ENCODE measurements at regions not wholly inside any gene's neighbourhood (a gene's known extent, or its start where the extent isn't known, plus 50 kb on each side); places are given as distances from the start of the nearest gene placed in this dataset.
A peak's percentile ranks its signal among the peaks of the same experiment; 100 is the strongest.
"Not testable (repeated sequence)": the region's sequence is repeated elsewhere in the genome, so short reads cannot be mapped to it uniquely, and the experiment has no call there.

GRCh38 chr2:111661286-111661940, 222.6 kb downstream of the ANAPC1 start:
- DNase-seq: no peak

DNA sequence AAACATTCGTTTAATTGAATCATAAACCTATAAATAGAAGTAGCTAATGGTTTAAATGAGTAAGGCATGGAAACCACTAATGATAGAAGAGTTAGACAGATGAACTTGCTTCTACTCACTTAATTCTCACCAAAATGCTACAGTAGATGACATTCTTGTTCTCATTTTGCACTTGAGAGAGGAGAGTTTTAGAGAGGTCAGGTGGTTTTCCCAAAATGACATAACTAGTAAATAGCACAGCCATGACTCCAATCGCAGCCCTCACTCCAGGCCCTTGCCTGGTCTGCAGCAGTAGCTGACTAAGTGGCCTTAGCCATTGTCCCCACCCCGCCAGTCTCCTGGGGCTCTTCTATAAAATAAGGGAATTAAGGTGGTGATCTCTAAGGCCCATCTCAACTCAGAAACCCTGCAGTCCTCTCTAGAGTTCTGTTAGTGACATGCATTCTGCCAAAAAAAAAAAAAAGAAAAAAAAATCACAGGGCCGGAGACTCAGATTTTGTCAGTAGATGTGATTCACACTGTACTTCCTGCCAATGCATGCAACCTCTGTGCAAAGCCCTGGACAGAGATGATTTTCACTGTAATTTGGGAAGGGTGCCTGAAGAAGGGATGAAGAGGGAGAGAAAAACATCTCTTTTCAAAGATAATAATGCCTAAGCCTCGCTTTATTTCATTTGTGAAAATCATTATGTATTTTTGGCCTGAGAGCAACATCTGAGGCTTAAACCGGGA, 221.8 kb downstream of the ANAPC1 start:
- no peak for DNase-seq

- DNase-seq: no peak
Measured at GRCh38 chr2:111662771-111663470, 221.1 kb downstream of the ANAPC1 start.

- no peak for DNase-seq
Measured at GRCh38 chr2:111663471-111664274, 220.3 kb downstream of the ANAPC1 start.

- DNase-seq: no peak
Measured at GRCh38 chr2:111664275-111664850, 219.6 kb downstream of the ANAPC1 start.

GRCh38 chr2:111665011-111665410, 219.0 kb downstream of the ANAPC1 start:
- DNase-seq: no peak

- DNase-seq: no peak
Measured at GRCh38 chr2:111665551-111666116, 218.4 kb downstream of the ANAPC1 start.

- no peak for DNase-seq
Measured at GRCh38 chr2:111666160-111666559, 217.8 kb downstream of the ANAPC1 start.

- DNase-seq: no peak
Measured at GRCh38 chr2:111667001-111667400, 217.0 kb downstream of the ANAPC1 start.

DNA sequence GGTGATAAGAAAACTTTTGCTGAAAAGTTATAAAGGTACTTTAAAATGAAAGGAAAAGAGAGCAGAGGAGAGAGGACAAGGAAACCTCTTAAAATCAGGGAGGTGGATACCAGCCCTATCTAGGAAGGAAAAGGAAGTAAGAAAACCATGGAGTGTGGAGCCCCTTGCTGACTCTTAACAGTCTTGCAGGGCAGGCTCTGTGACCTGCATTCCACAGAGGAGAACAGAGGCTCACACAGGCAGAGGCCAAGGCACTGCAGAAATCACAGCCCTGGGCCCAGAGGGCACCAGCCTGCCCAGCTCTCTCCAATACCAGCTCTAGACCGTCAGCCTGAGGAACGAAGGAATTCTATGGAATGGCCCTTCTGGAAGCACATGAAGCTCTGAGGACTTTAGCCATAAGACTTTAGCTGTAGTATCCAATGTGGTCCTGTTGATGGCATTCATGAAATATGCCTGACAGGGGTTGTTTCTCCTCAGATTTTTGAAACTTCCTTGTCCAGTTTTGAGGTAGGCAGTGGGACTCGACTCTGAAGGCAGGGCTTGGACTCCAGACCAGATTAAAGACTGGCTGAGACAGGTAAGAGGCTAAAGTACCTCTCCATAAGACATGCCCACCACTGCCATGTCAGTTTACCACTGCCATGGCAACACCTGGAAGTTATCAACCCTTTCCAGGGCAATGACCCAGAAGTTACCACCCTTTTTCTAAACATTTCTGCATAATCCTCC, 216.3 kb downstream of the ANAPC1 start:
- DNase-seq: no peak

GRCh38 chr2:111668274-111668616, 215.7 kb downstream of the ANAPC1 start:
- DNase-seq: no peak

GRCh38 chr2:111668741-111669140, 215.3 kb downstream of the ANAPC1 start:
- no peak for DNase-seq

DNA sequence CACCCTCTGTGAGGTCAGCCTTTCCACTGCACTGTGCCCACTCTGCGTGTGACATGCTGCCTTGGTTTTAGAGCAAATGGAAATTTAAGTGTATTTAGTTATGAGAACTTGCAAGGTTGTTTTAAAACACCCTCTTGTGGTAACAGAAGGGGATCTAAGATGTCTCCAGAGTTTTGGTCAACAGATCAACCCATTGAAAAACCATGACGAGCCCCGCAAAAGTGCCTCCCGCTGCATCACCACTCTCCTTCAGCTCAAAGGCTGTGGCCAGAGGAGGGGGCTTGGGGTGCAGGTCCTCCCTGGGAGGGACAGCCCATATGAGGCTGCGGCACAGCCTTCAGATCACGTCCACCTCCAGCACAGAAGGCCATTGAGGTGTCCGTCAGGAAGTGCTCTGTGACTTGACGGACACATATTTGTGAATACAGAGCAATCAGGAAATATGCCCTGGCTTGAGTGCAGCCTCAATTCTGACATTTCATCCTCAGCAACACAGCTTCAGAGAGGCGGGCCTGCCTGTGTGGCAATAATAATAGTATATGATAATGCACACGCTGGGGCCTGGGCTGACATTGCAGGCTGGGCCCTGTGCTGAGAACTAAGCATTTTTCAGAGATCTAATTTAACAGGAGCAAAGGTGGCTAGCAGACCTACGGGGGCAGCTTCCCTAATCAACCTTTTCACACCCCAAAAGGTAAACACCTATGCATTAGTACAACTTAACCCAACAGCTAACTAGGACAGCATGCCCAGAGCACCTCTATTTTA, 213.9 kb downstream of the ANAPC1 start:
- DNase-seq: no peak

DNA sequence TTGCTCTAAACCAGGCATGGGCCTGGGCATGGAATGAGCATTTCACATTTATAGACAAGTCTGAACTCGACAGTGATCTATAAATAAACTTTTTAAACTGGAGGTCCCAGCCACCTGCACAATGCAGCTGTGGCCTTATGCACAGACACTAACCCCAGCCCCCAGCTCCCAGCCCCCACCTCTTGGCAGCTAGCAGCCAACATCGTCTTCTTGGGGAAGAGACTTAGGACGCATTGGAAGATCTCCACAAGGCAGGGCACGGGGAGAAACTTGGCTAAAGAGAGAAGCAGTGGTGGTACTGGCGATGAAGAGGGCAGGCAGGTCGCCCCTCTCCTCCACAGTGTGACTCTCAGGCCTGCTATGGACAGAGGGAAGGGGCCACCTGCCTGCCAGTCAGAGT, 213.2 kb downstream of the ANAPC1 start:
- no peak for DNase-seq

- DNase-seq: peak; percentile 3
Measured at GRCh38 chr2:111671426-111672150, 212.4 kb downstream of the ANAPC1 start.

GRCh38 chr2:111672641-111673040, 211.4 kb downstream of the ANAPC1 start:
- DNase-seq: not testable (repeated sequence)

DNA sequence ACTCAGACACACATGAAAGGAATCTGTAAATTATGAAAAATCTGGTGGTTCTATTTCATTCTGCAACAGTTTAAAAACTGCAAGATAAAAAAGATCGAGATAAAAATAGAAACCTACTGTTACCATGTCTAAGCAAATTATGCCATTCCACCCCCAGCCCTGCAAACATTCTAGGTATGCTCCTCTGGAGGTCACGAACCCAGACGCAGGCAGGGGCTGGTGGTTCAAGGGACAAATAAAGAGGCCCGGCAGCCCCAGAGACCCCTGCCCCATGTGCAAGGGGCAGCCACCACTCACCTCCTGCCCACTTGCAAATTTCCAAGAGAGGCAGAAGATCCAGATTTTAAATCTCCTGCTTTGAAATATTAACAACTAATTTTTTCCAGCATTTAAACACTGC, 210.5 kb downstream of the ANAPC1 start:
- no peak for DNase-seq

- DNase-seq: no peak
Measured at GRCh38 chr2:111675419-111676194, 208.4 kb downstream of the ANAPC1 start.

DNA sequence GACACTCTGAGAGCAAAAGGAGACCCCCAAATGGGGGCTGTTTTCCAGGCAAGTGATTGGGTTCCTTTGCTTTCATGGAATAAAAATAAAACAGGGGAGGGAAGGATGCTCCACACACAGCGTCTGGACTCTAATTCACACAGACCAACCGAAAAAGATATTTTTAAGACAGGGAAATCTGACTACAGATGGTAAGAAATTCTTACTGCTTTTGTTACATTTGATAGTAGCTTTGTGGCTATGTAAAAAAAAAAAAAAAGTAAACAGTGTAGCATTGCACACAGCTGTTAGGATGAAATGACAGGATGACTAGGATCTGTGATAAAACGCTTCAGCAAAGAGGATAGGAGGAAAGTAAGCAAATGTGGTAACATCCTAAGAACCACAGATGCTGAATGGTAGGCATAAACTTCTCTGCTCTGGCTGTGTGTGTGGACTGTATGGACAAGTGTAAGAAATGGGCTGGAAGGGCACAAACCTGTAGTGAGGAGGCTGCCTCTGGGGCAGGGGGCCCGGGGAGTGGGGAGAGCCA, 207.6 kb downstream of the ANAPC1 start:
- no peak for DNase-seq
